ENCODE measurements at regions not wholly inside any gene's neighbourhood (a gene's known extent, or its start where the extent isn't known, plus 50 kb on each side); places are given as distances from the start of the nearest gene placed in this dataset.

- TF ChIP-seq CTCF (conservative IDR thresholded peaks at IDR 0.05; ENCODE audit: low read depth in 2 of 2) (no peak), EZH2phosphoT487 (IDR thresholded peaks at IDR 0.05; ENCODE audit: unreplicated experiment) (no peak), POLR2AphosphoS5 (IDR thresholded peaks at IDR 0.05; ENCODE audit: low read depth) (no peak)
Measured at GRCh38 chr14:101503431-101504095, 57.7 kb upstream of the DIO3 start.
